Stimulated activated naive CD8-positive, alpha-beta T cell treated with anti-CD3 and anti-CD28 coated beads, Interleukin-15, amount 100 ng/mL, for 72 hours (primary cell): ENCODE measurements at regions not wholly inside any gene's neighbourhood (a gene's known extent, or its start where the extent isn't known, plus 50 kb on each side); places are given as distances from the start of the nearest gene placed in this dataset.

Experiments used
- ATAC-seq: fragments of 150-1000 bp; cut with Tn5 transposase; 2 replicates; pipeline ENCODE4 v1.10.0; 2021; ENCODE audit warnings: mild to moderate bottlenecking, moderate library complexity
- DNase-seq, 2 donors: peaks; one replicate each; pipeline ENCODE4 v3.0.0; 2021 to 2022
- H3K27ac Mint-ChIP-seq, 2 donors: one replicate each; pipeline ENCODE4 v1.8.0; 2022; ENCODE audit warnings: mild to moderate bottlenecking in 2 of 2, mixed read lengths in 2 of 2, moderate library complexity in 2 of 2
- H3K27me3 Mint-ChIP-seq: one replicate; pipeline ENCODE4 v1.8.0; 2022; ENCODE audit warnings: mixed read lengths
- H3K4me1 Mint-ChIP-seq: one replicate; pipeline ENCODE4 v1.8.0; 2022; ENCODE audit warnings: mild to moderate bottlenecking, mixed read lengths
- H3K4me3 Mint-ChIP-seq, 2 donors: one replicate each; pipeline ENCODE4 v1.8.0; 2022; ENCODE audit warnings: mild to moderate bottlenecking in 2 of 2, mixed read lengths in 2 of 2, moderate library complexity in 1 of 2
- H3K9me3 Mint-ChIP-seq, 2 donors: one replicate each; pipeline ENCODE4 v1.8.0; 2022; ENCODE audit warnings: mixed read lengths in 2 of 2

- Mint-ChIP-seq H3K9me3 (peaks cover 4 to 12% of the 10 kb centered on the region in 2 donors), H3K4me3 (no peak overlapping the region), H3K27me3 (peaks cover 21% of the 10 kb centered on the region), H3K4me1 (no peaks in the 10 kb centered on the region), H3K27ac (no peak overlapping the region)
- ATAC-seq = no peak
- no peak for DNase-seq
Observed at GRCh38 chr10:78614267-78614666, 454.5 kb upstream of the ZMIZ1 start.

GRCh38 chr10:78614744-78615143 lies 454.0 kb upstream of the ZMIZ1 start:
- no peak overlapping the region for H3K27ac Mint-ChIP-seq
- DNase-seq = no peak
- ATAC-seq = no peak
- H3K9me3 Mint-ChIP-seq = peaks cover 3 to 10% of the 10 kb centered on the region in 2 donors
- H3K4me1 Mint-ChIP-seq = peaks cover 2% of the 10 kb centered on the region
- peaks cover 21% of the 10 kb centered on the region for H3K27me3 Mint-ChIP-seq
- no peak overlapping the region for H3K4me3 Mint-ChIP-seq

GRCh38 chr10:78616125-78616695 lies 452.6 kb upstream of the ZMIZ1 start:
- H3K9me3 Mint-ChIP-seq = no peaks in the 10 kb centered on the region

GRCh38 chr10:78617115-78617514 lies 451.7 kb upstream of the ZMIZ1 start:
- ATAC-seq (no peak), DNase-seq (no peak)
- Mint-ChIP-seq H3K4me1 (peaks cover 7% of the 10 kb centered on the region), H3K27ac (no peak overlapping the region), H3K27me3 (peaks cover 20% of the 10 kb centered on the region), H3K4me3 (no peak overlapping the region), H3K9me3 (no peaks in the 10 kb centered on the region)

More at GRCh38 chr10:78616125-78616695, 452.6 kb upstream of the ZMIZ1 start:
- ATAC-seq (no peak), DNase-seq (no peak)
- peaks cover 21% of the 10 kb centered on the region for H3K27me3 Mint-ChIP-seq
- no peak overlapping the region for H3K4me3 Mint-ChIP-seq
- peaks cover 7% of the 10 kb centered on the region for H3K4me1 Mint-ChIP-seq
- no peak overlapping the region for H3K27ac Mint-ChIP-seq

- Mint-ChIP-seq H3K27me3 (peaks cover 15% of the 10 kb centered on the region), H3K4me3 (no peak overlapping the region), H3K27ac (peak overlapping the region; percentile 55 to 64), H3K9me3 (no peaks in the 10 kb centered on the region), H3K4me1 (peaks cover 7% of the 10 kb centered on the region)
- ATAC-seq (no peak), DNase-seq (no peak)
Observed at GRCh38 chr10:78617631-78618030, 451.1 kb upstream of the ZMIZ1 start.

GRCh38 chr10:78618050-78618449 lies 450.7 kb upstream of the ZMIZ1 start:
- no peak for ATAC-seq
- peaks cover 12% of the 10 kb centered on the region for H3K27me3 Mint-ChIP-seq
- H3K27ac Mint-ChIP-seq = peak overlapping the region; percentile 55 to 64
- no peak overlapping the region for H3K4me3 Mint-ChIP-seq
- no peaks in the 10 kb centered on the region for H3K9me3 Mint-ChIP-seq
- H3K4me1 Mint-ChIP-seq = peaks cover 7% of the 10 kb centered on the region
- DNase-seq = no peak

GRCh38 chr10:78619115-78619851 lies 449.5 kb upstream of the ZMIZ1 start:
- peaks cover 7% of the 10 kb centered on the region for H3K4me1 Mint-ChIP-seq
- no peak overlapping the region for H3K27ac Mint-ChIP-seq
- no peak overlapping the region for H3K4me3 Mint-ChIP-seq
- no peaks in the 10 kb centered on the region for H3K9me3 Mint-ChIP-seq
- ATAC-seq = no peak
- peaks cover 19% of the 10 kb centered on the region for H3K27me3 Mint-ChIP-seq
- no peak for DNase-seq

GRCh38 chr10:78619896-78620295 lies 448.9 kb upstream of the ZMIZ1 start:
- Mint-ChIP-seq H3K9me3 (no peaks in the 10 kb centered on the region), H3K4me1 (peaks cover 7% of the 10 kb centered on the region), H3K27me3 (peaks cover 19% of the 10 kb centered on the region), H3K4me3 (no peak overlapping the region), H3K27ac (peak overlapping the region in 1 of 2 donors; percentile 21)
- ATAC-seq (no peak), DNase-seq (no peak)

GRCh38 chr10:78620985-78621799 lies 447.6 kb upstream of the ZMIZ1 start:
- ATAC-seq (no peak), DNase-seq (no peak)
- H3K9me3 Mint-ChIP-seq = no peaks in the 10 kb centered on the region
- peaks cover 12% of the 10 kb centered on the region for H3K27me3 Mint-ChIP-seq
- H3K4me3 Mint-ChIP-seq = no peak overlapping the region
- peaks cover 7% of the 10 kb centered on the region for H3K4me1 Mint-ChIP-seq
- no peak overlapping the region for H3K27ac Mint-ChIP-seq

GRCh38 chr10:78623578-78624215 lies 445.1 kb upstream of the ZMIZ1 start:
- no peak for ATAC-seq
- no peak for DNase-seq

GRCh38 chr10:78624791-78625190 lies 444.0 kb upstream of the ZMIZ1 start:
- Mint-ChIP-seq H3K4me3 (no peak overlapping the region), H3K9me3 (no peaks in the 10 kb centered on the region), H3K27ac (no peak overlapping the region), H3K4me1 (peaks cover 5% of the 10 kb centered on the region), H3K27me3 (peaks cover 11% of the 10 kb centered on the region)
- no peak for DNase-seq
- no peak for ATAC-seq

More at GRCh38 chr10:78623578-78624215, 445.1 kb upstream of the ZMIZ1 start:
- H3K4me3 Mint-ChIP-seq = no peak overlapping the region
- peaks cover 11% of the 10 kb centered on the region for H3K27me3 Mint-ChIP-seq
- no peak overlapping the region for H3K27ac Mint-ChIP-seq
- H3K4me1 Mint-ChIP-seq = peaks cover 7% of the 10 kb centered on the region
- H3K9me3 Mint-ChIP-seq = no peaks in the 10 kb centered on the region

GRCh38 chr10:78626471-78626870 lies 442.3 kb upstream of the ZMIZ1 start:
- H3K4me1 Mint-ChIP-seq = no peaks in the 10 kb centered on the region
- no peak for ATAC-seq
- no peak overlapping the region for H3K4me3 Mint-ChIP-seq
- no peaks in the 10 kb centered on the region for H3K9me3 Mint-ChIP-seq
- no peak for DNase-seq
- H3K27me3 Mint-ChIP-seq = peaks cover 11% of the 10 kb centered on the region
- peak overlapping the region in 1 of 2 donors; percentile 53 for H3K27ac Mint-ChIP-seq

- no peak for ATAC-seq
- peak overlapping the region in 1 of 2 donors; percentile 91 for H3K27ac Mint-ChIP-seq
- DNase-seq = no peak
- H3K9me3 Mint-ChIP-seq = no peaks in the 10 kb centered on the region
- no peak overlapping the region for H3K4me3 Mint-ChIP-seq
- H3K4me1 Mint-ChIP-seq = no peaks in the 10 kb centered on the region
- H3K27me3 Mint-ChIP-seq = peaks cover 11% of the 10 kb centered on the region
Observed at GRCh38 chr10:78627254-78627795, 441.4 kb upstream of the ZMIZ1 start.

GRCh38 chr10:78628976-78629375 lies 439.8 kb upstream of the ZMIZ1 start:
- DNase-seq (no peak), ATAC-seq (no peak)
- Mint-ChIP-seq H3K27ac (no peak overlapping the region), H3K4me3 (no peak overlapping the region), H3K4me1 (no peaks in the 10 kb centered on the region), H3K9me3 (no peaks in the 10 kb centered on the region), H3K27me3 (peaks cover under 1% of the 10 kb centered on the region)

- no peaks in the 10 kb centered on the region for H3K9me3 Mint-ChIP-seq
- H3K27ac Mint-ChIP-seq = peak overlapping the region in 1 of 2 donors; percentile 35
- no peak overlapping the region for H3K4me3 Mint-ChIP-seq
- no peak for ATAC-seq
- H3K27me3 Mint-ChIP-seq = no peaks in the 10 kb centered on the region
- no peak for DNase-seq
- no peaks in the 10 kb centered on the region for H3K4me1 Mint-ChIP-seq
Observed at GRCh38 chr10:78629773-78630172, 439.0 kb upstream of the ZMIZ1 start.
